Neural cell (in vitro differentiated cells): ENCODE measurements at regions not wholly inside any gene's neighbourhood (a gene's known extent, or its start where the extent isn't known, plus 50 kb on each side); places are given as distances from the start of the nearest gene placed in this dataset.

Experiments used
- H2AFZ ChIP-seq: fragments of 200-600, 300-800 bp; sonication (generic), shearing (Covaris generic); 2 replicates; pipeline ENCODE4 v1.6.0; 2014; ENCODE audit warnings: low read depth, mild to moderate bottlenecking, antibody characterized with exemption, low read length, moderate library complexity
- H3F3A ChIP-seq: fragments of 200-600 bp; shearing (Covaris generic); 2 replicates; pipeline ENCODE4 v1.6.1; 2016; ENCODE audit warnings: mild to moderate bottlenecking, moderate library complexity, mixed read lengths, antibody characterized with exemption, low read length; ENCODE audit not compliant: insufficient read depth, poor library complexity, severe bottlenecking
- H3K27ac ChIP-seq: fragments of 200-600, 300-800 bp; sonication (generic), shearing (Covaris generic); 2 replicates; pipeline ENCODE4 v1.5.1; 2014; ENCODE audit warnings: mild to moderate bottlenecking, low read length, moderate library complexity
- H3K27me3 ChIP-seq: fragments of 300-800, 200-600 bp; sonication (generic), shearing (Covaris generic); 2 replicates; pipeline ENCODE4 v1.6.0; 2014; ENCODE audit warnings: mild to moderate bottlenecking, low read depth, low read length, moderate library complexity; ENCODE audit not compliant: insufficient read depth
- H3K36me3 ChIP-seq: fragments of 300-800, 200-600 bp; sonication (generic), shearing (Covaris generic); 2 replicates; pipeline ENCODE4 v1.5.1; 2014; ENCODE audit warnings: mild to moderate bottlenecking, antibody characterized with exemption, low read length, moderate library complexity; ENCODE audit not compliant: insufficient read depth
- H3K4me2 ChIP-seq: fragments of 300-800, 200-600 bp; sonication (generic), shearing (Covaris generic); 2 replicates; pipeline ENCODE4 v1.6.0; 2014; ENCODE audit warnings: mild to moderate bottlenecking, low read length
- H3K4me3 ChIP-seq: fragments of 300-800, 200-600 bp; sonication (generic), shearing (Covaris generic); 2 replicates; pipeline ENCODE4 v1.5.1; 2014; ENCODE audit warnings: mild to moderate bottlenecking, low read length, moderate library complexity
- H3K79me2 ChIP-seq: fragments of 200-600 bp; shearing (Covaris generic); replicated peaks from 2 replicates; pipeline ENCODE4 v1.6.0; 2014; ENCODE audit warnings: mild to moderate bottlenecking, low read length, moderate library complexity; ENCODE audit not compliant: insufficient read depth
- H3K9ac ChIP-seq: fragments of 300-800, 200-600 bp; sonication (generic), shearing (Covaris generic); 2 replicates; pipeline ENCODE4 v1.6.1; 2016; ENCODE audit warnings: mild to moderate bottlenecking, low read length, mixed read lengths
- H3K9me2 ChIP-seq: fragments of 200-600 bp; shearing (Covaris generic); 2 replicates; pipeline ENCODE4 v1.6.1; 2016; ENCODE audit warnings: mild to moderate bottlenecking, low read length, mixed read lengths; ENCODE audit not compliant: insufficient read depth
- H3K9me3 ChIP-seq: fragments of 200-600, 300-800 bp; sonication (generic), shearing (Covaris generic); 2 replicates; pipeline ENCODE4 v1.6.1; 2016; ENCODE audit warnings: mild to moderate bottlenecking, mixed run types, low read length, moderate library complexity, mixed read lengths
- H4K20me1 ChIP-seq: fragments of 200-600 bp; shearing (Covaris generic); 2 replicates; pipeline ENCODE4 v1.6.1; 2016; ENCODE audit warnings: mild to moderate bottlenecking, mixed run types; ENCODE audit not compliant: insufficient read depth
- CTCF ChIP-seq: fragments of 450-650 bp; IDR thresholded peaks from 2 replicates; pipeline ENCODE4 v1.5.1; 2014; ENCODE audit warnings: antibody characterized with exemption, mild to moderate bottlenecking, moderate library complexity; ENCODE audit not compliant: poor library complexity, severe bottlenecking
- EP300 ChIP-seq: fragments of 450-650 bp; conservative IDR thresholded peaks from 2 replicates; pipeline ENCODE4 v1.6.1; 2014; ENCODE audit warnings: antibody characterized with exemption, mild to moderate bottlenecking, moderate library complexity; ENCODE audit not compliant: poor library complexity, severe bottlenecking
- EZH2 ChIP-seq: fragments of 200-600, 300-800 bp; shearing (Covaris generic), sonication (generic); IDR thresholded peaks from 2 replicates; pipeline ENCODE4 v1.6.1; 2014; ENCODE audit warnings: antibody characterized with exemption, low read length, borderline replicate concordance, mild to moderate bottlenecking; ENCODE audit not compliant: insufficient read depth, poor library complexity, severe bottlenecking
- MXI1 ChIP-seq: fragments of 450-650 bp; conservative IDR thresholded peaks from 2 replicates; pipeline ENCODE4 v1.6.1; 2014; ENCODE audit warnings: antibody characterized with exemption, mild to moderate bottlenecking; ENCODE audit not compliant: poor library complexity, severe bottlenecking
- POLR2AphosphoS5 ChIP-seq: IDR thresholded peaks from 2 replicates; pipeline ENCODE4 v1.6.1; 2012
- RAD21 ChIP-seq: fragments of 450-650 bp; conservative IDR thresholded peaks from 2 replicates; pipeline ENCODE4 v1.6.1; 2014; ENCODE audit warnings: antibody characterized with exemption, mild to moderate bottlenecking, moderate library complexity
- REST ChIP-seq: IDR thresholded peaks from 2 replicates; pipeline ENCODE4 v1.6.1; 2012; ENCODE audit warnings: borderline replicate concordance
- SMC3 ChIP-seq: fragments of 450-650 bp; conservative IDR thresholded peaks from 2 replicates; pipeline ENCODE4 v1.6.1; 2014; ENCODE audit warnings: antibody characterized with exemption, mild to moderate bottlenecking, moderate library complexity; ENCODE audit not compliant: poor library complexity
- TAF1 ChIP-seq: IDR thresholded peaks from 2 replicates; pipeline ENCODE4 v1.6.1; 2012; ENCODE audit warnings: low read depth

- Histone ChIP-seq H3K4me3 (no peak overlapping the region), H3K4me2 (no peak overlapping the region), H3K9me2 (no peaks in the 10 kb centered on the region), H3K79me2 (no peaks in the 10 kb centered on the region), H3K27ac (no peak overlapping the region), H4K20me1 (no peaks in the 10 kb centered on the region), H3K9me3 (no peaks in the 10 kb centered on the region), H3K9ac (no peak overlapping the region), H3K36me3 (no peaks in the 10 kb centered on the region), H3F3A (no peaks in the 10 kb centered on the region), H2AFZ (no peak overlapping the region), H3K27me3 (no peaks in the 10 kb centered on the region)
- TF ChIP-seq RAD21 (no peak), REST (no peak), SMC3 (no peak), MXI1 (no peak), CTCF (no peak), TAF1 (no peak), EP300 (no peak), POLR2AphosphoS5 (no peak), EZH2 (no peak)
Measured at GRCh38 chr17:71486261-71486660, 634.6 kb upstream of the SOX9 start.

GRCh38 chr17:71488851-71489250 is 632.0 kb upstream of the SOX9 start:
- no peak for TF ChIP-seq REST
- no peak for TF ChIP-seq SMC3
- TF ChIP-seq CTCF, result no peak
- TF ChIP-seq MXI1, result no peak
- no peak for TF ChIP-seq POLR2AphosphoS5
- TF ChIP-seq EP300, result no peak
- TF ChIP-seq EZH2, result no peak
- no peak for TF ChIP-seq TAF1
- TF ChIP-seq RAD21, result no peak
- Histone ChIP-seq H3K4me3 (no peak overlapping the region), H3K36me3 (no peaks in the 10 kb centered on the region)

More at GRCh38 chr17:71488851-71489250, 632.0 kb upstream of the SOX9 start:
- Histone ChIP-seq H3K9me3 (no peaks in the 10 kb centered on the region), H3K9me2 (no peaks in the 10 kb centered on the region), H4K20me1 (no peaks in the 10 kb centered on the region), H3K27ac (no peak overlapping the region), H3K9ac (no peak overlapping the region), H3F3A (no peaks in the 10 kb centered on the region), H3K27me3 (no peaks in the 10 kb centered on the region), H3K4me2 (no peak overlapping the region), H2AFZ (no peak overlapping the region), H3K79me2 (no peaks in the 10 kb centered on the region)
